H1 (cell line): ENCODE measurements at regions not wholly inside any gene's neighbourhood (a gene's known extent, or its start where the extent isn't known, plus 50 kb on each side); places are given as distances from the start of the nearest gene placed in this dataset.

Source experiments
- CHD7 ChIP-seq: fragments of 300-600 bp; sonication (generic); IDR thresholded peaks from 2 replicates; pipeline ENCODE4 v1.7.1; 2012; ENCODE audit warnings: low read length, moderate library complexity, mild to moderate bottlenecking, inconsistent platforms; ENCODE audit not compliant: insufficient replicate concordance
- EP300 ChIP-seq, 2 experiments: IDR thresholded peaks; 1 replicate in 1 of 2; 2 replicates in 1 of 2; pipeline ENCODE4 v1.6.1; 2011 to 2012; ENCODE audit warnings: low read depth in 2 of 2, low read length in 2 of 2, mild to moderate bottlenecking in 2 of 2, borderline replicate concordance in 1 of 2, inconsistent platforms in 1 of 2, moderate library complexity in 1 of 2
- EZH2 ChIP-seq: fragments of 200-600 bp; sonication (generic); IDR thresholded peaks from 2 replicates; pipeline ENCODE4 v1.7.1; 2012; ENCODE audit warnings: low read depth, mild to moderate bottlenecking, moderate library complexity, low read length, inconsistent platforms; ENCODE audit not compliant: severe bottlenecking
- GTF2F1 ChIP-seq: IDR thresholded peaks from 2 replicates; pipeline ENCODE4 v1.6.1; 2012; ENCODE audit warnings: low read depth, low read length, improper control_type of control experiment, borderline replicate concordance
- HDAC2 ChIP-seq, 2 experiments: fragments of 300-600 bp in 1 of 2; sonication (generic) in 1 of 2; IDR thresholded peaks; 2 replicates each; pipeline ENCODE4 v1.6.1; 2011 to 2012; ENCODE audit warnings: low read depth in 2 of 2, low read length in 2 of 2, mild to moderate bottlenecking in 2 of 2, moderate library complexity in 2 of 2, borderline replicate concordance in 1 of 2, inconsistent platforms in 1 of 2
- KDM1A ChIP-seq: fragments of 200-600, 300-600 bp; sonication (generic); IDR thresholded peaks from 2 replicates; pipeline ENCODE4 v1.7.1; 2016; ENCODE audit warnings: mild to moderate bottlenecking, low read length, borderline replicate concordance
- POLR2A ChIP-seq, 2 experiments: IDR thresholded peaks; 1 replicate in 1 of 2; 2 replicates in 1 of 2; pipeline ENCODE4 v1.6.1; 2011; ENCODE audit warnings: low read depth in 2 of 2, low read length in 2 of 2, mild to moderate bottlenecking in 2 of 2; ENCODE audit errors: control extremely low read depth in 1 of 2
- POLR2AphosphoS5 ChIP-seq: IDR thresholded peaks from 2 replicates; pipeline ENCODE4 v1.6.1; 2011; ENCODE audit warnings: low read depth, low read length
- TAF1 ChIP-seq: IDR thresholded peaks from 2 replicates; pipeline ENCODE4 v1.6.1; 2011; ENCODE audit warnings: mild to moderate bottlenecking, low read depth, low read length
- TF ChIP-seq, protein P1 (sequence below): IDR thresholded peaks from 2 replicates; pipeline ENCODE4 v1.6.1; 2012; ENCODE audit warnings: inconsistent platforms
- TF ChIP-seq, protein P2 (sequence below), 3 experiments: IDR thresholded peaks; 1 replicate in 2 of 3; 2 replicates in 1 of 3; pipeline versions ENCODE4 v1.5.1 to v1.6.1; 2011; ENCODE audit warnings: low read length in 3 of 3, mild to moderate bottlenecking in 3 of 3, inconsistent platforms in 2 of 3, low read depth in 1 of 3, moderate library complexity in 1 of 3; ENCODE audit not compliant: insufficient read depth in 1 of 3; ENCODE audit errors: control extremely low read depth in 1 of 3

DNA sequence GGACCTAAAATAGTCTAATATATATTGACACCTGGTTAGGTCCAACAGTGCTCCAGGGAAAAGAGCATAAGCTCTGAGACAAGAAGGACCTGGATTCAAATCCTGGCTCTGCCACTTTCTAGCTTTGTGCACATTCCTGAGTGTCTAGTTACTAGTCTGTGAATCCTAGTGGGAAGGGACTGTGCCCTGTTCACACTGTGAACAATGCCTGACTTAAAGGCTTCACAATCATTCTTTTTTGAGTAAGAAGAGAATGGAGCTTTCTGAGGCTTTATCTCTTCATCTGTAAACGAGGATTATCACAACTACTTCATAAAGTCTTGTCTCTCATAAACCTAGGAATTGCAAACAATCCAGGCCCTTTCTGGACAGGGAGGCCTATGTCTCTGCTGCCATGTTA lies 235.9 kb downstream of the SOX2 start:
- TF ChIP-seq, protein P1, sequence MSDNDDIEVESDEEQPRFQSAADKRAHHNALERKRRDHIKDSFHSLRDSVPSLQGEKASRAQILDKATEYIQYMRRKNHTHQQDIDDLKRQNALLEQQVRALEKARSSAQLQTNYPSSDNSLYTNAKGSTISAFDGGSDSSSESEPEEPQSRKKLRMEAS: no peak
- no peak for TF ChIP-seq EZH2
- TF ChIP-seq GTF2F1: no peak
- TF ChIP-seq POLR2A (IDR thresholded peaks at IDR 0.05; ENCODE audit: control extremely low read depth in 1 of 2, low read depth in 2 of 2, low read length in 2 of 2): no peak
- TF ChIP-seq POLR2AphosphoS5: no peak
- TF ChIP-seq HDAC2 (IDR thresholded peaks at IDR 0.05; ENCODE audit: borderline replicate concordance in 1 of 2, low read depth in 2 of 2, low read length in 2 of 2): no peak
- TF ChIP-seq, protein P2, sequence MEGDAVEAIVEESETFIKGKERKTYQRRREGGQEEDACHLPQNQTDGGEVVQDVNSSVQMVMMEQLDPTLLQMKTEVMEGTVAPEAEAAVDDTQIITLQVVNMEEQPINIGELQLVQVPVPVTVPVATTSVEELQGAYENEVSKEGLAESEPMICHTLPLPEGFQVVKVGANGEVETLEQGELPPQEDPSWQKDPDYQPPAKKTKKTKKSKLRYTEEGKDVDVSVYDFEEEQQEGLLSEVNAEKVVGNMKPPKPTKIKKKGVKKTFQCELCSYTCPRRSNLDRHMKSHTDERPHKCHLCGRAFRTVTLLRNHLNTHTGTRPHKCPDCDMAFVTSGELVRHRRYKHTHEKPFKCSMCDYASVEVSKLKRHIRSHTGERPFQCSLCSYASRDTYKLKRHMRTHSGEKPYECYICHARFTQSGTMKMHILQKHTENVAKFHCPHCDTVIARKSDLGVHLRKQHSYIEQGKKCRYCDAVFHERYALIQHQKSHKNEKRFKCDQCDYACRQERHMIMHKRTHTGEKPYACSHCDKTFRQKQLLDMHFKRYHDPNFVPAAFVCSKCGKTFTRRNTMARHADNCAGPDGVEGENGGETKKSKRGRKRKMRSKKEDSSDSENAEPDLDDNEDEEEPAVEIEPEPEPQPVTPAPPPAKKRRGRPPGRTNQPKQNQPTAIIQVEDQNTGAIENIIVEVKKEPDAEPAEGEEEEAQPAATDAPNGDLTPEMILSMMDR (IDR thresholded peaks at IDR 0.05; ENCODE audit: control extremely low read depth in 1 of 3, insufficient read depth in 1 of 3, low read depth in 1 of 3, low read length in 3 of 3): no peak
- no peak for TF ChIP-seq TAF1
- no peak for TF ChIP-seq KDM1A
- no peak for TF ChIP-seq CHD7
- TF ChIP-seq EP300 (IDR thresholded peaks at IDR 0.05; ENCODE audit: borderline replicate concordance in 1 of 2, low read depth in 2 of 2, low read length in 2 of 2): no peak
